ENCODE measurements at regions not wholly inside any gene's neighbourhood (a gene's known extent, or its start where the extent isn't known, plus 50 kb on each side); places are given as distances from the start of the nearest gene placed in this dataset.

DNA sequence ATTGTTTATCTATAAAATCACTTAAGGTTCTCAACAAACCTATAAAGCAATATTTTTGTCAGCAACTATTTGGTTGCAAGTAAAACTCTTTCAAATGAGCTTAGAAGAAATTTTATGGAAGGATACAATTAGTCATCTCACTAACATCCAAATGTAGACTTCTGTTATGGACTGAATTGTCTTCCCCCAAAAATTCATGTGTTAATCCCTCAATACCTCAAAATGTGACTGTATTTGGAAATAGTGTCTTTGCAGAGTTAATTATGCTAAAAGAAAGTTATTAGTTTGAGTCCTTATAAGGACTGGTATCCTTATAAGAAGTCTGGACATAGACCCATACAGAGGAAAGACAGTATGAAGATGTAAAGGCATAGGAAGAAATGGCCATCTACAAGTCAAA, 357.8 kb upstream of the PRMT6 start:
- DNase-seq (ENCODE audit: low read depth, low spot score) = no peak
- Histone ChIP-seq H3K36me3 (ENCODE audit: control insufficient read depth in 2 of 2, extremely low read depth in 1 of 2, insufficient read depth in 2 of 2, low read length in 2 of 2) (no peaks in the 10 kb centered on the region), H3K79me2 (ENCODE audit: control insufficient read depth, insufficient read depth, low read length) (no peaks in the 10 kb centered on the region), H3K27ac (ENCODE audit: insufficient read depth, low read depth, low read length) (no peak overlapping the region), H2AFZ (ENCODE audit: low read depth, low read length) (no peak overlapping the region), H3K4me2 (ENCODE audit: insufficient read depth, low read length) (no peak overlapping the region), H3K9ac (replicated peaks; ENCODE audit: extremely low read depth, insufficient read depth, low read length) (no peak overlapping the region), H3K4me3 (replicated peaks in 1 of 3; ENCODE audit: insufficient read depth in 1 of 3, low read depth in 1 of 3, low read length in 3 of 3) (no peak overlapping the region), H4K20me1 (replicated peaks; ENCODE audit: control insufficient read depth, extremely low read depth, insufficient read depth, low read length) (no peaks in the 10 kb centered on the region), H3K9me3 (replicated peaks; ENCODE audit: control insufficient read depth, insufficient read depth, low read length) (no peaks in the 10 kb centered on the region), H3K9me1 (replicated peaks; ENCODE audit: control insufficient read depth, extremely low read depth, insufficient read depth, low read length) (no peaks in the 10 kb centered on the region), H3K27me3 (ENCODE audit: control insufficient read depth in 2 of 2, insufficient read depth in 2 of 2, low read length in 2 of 2) (no peaks in the 10 kb centered on the region), H3K4me1 (ENCODE audit: control insufficient read depth, extremely low read depth, insufficient read depth, low read length) (no peaks in the 10 kb centered on the region)
- POLR2A ChIA-PET = no interaction called here
- intact Hi-C loops (cut with micrococcal nuclease) (no loop called here), dilution Hi-C loops (cut with MboI; ENCODE audit: extremely low pct_ligation_motif_present, low sequenced_read_pairs) (no loop called here)
- no peak for TF ChIP-seq JUN (IDR thresholded peaks at IDR 0.05; ENCODE audit: borderline replicate concordance, insufficient read depth, insufficient read length, low read depth)
- TF ChIP-seq, protein P1, sequence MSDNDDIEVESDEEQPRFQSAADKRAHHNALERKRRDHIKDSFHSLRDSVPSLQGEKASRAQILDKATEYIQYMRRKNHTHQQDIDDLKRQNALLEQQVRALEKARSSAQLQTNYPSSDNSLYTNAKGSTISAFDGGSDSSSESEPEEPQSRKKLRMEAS (IDR thresholded peaks at IDR 0.05; ENCODE audit: insufficient read depth, insufficient read length) = no peak
- TF ChIP-seq FOS (IDR thresholded peaks at IDR 0.05; ENCODE audit: borderline replicate concordance, insufficient read depth, low read length) = no peak
- no peak for TF ChIP-seq POLR2A (IDR thresholded peaks at IDR 0.05; ENCODE audit: low read depth, low read length)
- no peak for TF ChIP-seq MYC (IDR thresholded peaks at IDR 0.05; ENCODE audit: low read depth, low read length)
- FAIRE-seq = no peak
- CTCF ChIA-PET = interaction anchor here (0.6 kb wide), 1 partner anchor 1133 kb away, joined by 3 read pairs; no protein-coding TSS in a partner anchor
- no TSS peak for BruUV-seq (replicated peaks)

- Histone ChIP-seq H3K79me2 (ENCODE audit: control insufficient read depth, insufficient read depth, low read length) (no peaks in the 10 kb centered on the region), H3K9ac (replicated peaks; ENCODE audit: extremely low read depth, insufficient read depth, low read length) (no peak overlapping the region), H3K9me1 (replicated peaks; ENCODE audit: control insufficient read depth, extremely low read depth, insufficient read depth, low read length) (no peaks in the 10 kb centered on the region), H3K9me3 (replicated peaks; ENCODE audit: control insufficient read depth, insufficient read depth, low read length) (no peaks in the 10 kb centered on the region), H3K27ac (ENCODE audit: insufficient read depth, low read depth, low read length) (no peak overlapping the region), H3K4me3 (replicated peaks in 1 of 3; ENCODE audit: insufficient read depth in 1 of 3, low read depth in 1 of 3, low read length in 3 of 3) (no peak overlapping the region), H3K4me1 (ENCODE audit: control insufficient read depth, extremely low read depth, insufficient read depth, low read length) (no peaks in the 10 kb centered on the region), H4K20me1 (replicated peaks; ENCODE audit: control insufficient read depth, extremely low read depth, insufficient read depth, low read length) (no peaks in the 10 kb centered on the region), H3K36me3 (ENCODE audit: control insufficient read depth in 2 of 2, extremely low read depth in 1 of 2, insufficient read depth in 2 of 2, low read length in 2 of 2) (no peaks in the 10 kb centered on the region), H3K27me3 (ENCODE audit: control insufficient read depth in 2 of 2, insufficient read depth in 2 of 2, low read length in 2 of 2) (no peaks in the 10 kb centered on the region), H2AFZ (ENCODE audit: low read depth, low read length) (no peak overlapping the region), H3K4me2 (ENCODE audit: insufficient read depth, low read length) (no peak overlapping the region)
- no peak for FAIRE-seq
- no TSS peak for BruUV-seq (replicated peaks)
- POLR2A ChIA-PET = no interaction called here
- intact Hi-C loops (cut with micrococcal nuclease) = no loop called here
- CTCF ChIA-PET = no interaction called here
- DNase-seq (ENCODE audit: low read depth, low spot score) = no peak
- dilution Hi-C loops (cut with MboI; ENCODE audit: extremely low pct_ligation_motif_present, low sequenced_read_pairs) = no loop called here
- TF ChIP-seq POLR2A (IDR thresholded peaks at IDR 0.05; ENCODE audit: low read depth, low read length) (no peak), MYC (IDR thresholded peaks at IDR 0.05; ENCODE audit: low read depth, low read length) (no peak), POLR2AphosphoS5 (IDR thresholded peaks at IDR 0.05; ENCODE audit: insufficient read depth, low read depth, low read length) (no peak), JUN (IDR thresholded peaks at IDR 0.05; ENCODE audit: borderline replicate concordance, insufficient read depth, insufficient read length, low read depth) (no peak), EZH2 (IDR thresholded peaks at IDR 0.05; ENCODE audit: borderline replicate concordance, low read depth, low read length, severe bottlenecking) (no peak), GATA2 (IDR thresholded peaks at IDR 0.05; ENCODE audit: insufficient read depth, insufficient read length, low read depth, low read length) (no peak), FOS (IDR thresholded peaks at IDR 0.05; ENCODE audit: borderline replicate concordance, insufficient read depth, low read length) (no peak)
- TF ChIP-seq, protein P1 (IDR thresholded peaks at IDR 0.05; ENCODE audit: insufficient read depth, insufficient read length) = no peak
- TF ChIP-seq, protein P2, sequence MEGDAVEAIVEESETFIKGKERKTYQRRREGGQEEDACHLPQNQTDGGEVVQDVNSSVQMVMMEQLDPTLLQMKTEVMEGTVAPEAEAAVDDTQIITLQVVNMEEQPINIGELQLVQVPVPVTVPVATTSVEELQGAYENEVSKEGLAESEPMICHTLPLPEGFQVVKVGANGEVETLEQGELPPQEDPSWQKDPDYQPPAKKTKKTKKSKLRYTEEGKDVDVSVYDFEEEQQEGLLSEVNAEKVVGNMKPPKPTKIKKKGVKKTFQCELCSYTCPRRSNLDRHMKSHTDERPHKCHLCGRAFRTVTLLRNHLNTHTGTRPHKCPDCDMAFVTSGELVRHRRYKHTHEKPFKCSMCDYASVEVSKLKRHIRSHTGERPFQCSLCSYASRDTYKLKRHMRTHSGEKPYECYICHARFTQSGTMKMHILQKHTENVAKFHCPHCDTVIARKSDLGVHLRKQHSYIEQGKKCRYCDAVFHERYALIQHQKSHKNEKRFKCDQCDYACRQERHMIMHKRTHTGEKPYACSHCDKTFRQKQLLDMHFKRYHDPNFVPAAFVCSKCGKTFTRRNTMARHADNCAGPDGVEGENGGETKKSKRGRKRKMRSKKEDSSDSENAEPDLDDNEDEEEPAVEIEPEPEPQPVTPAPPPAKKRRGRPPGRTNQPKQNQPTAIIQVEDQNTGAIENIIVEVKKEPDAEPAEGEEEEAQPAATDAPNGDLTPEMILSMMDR (IDR thresholded peaks at IDR 0.05; ENCODE audit: extremely low read depth in 1 of 2, insufficient read depth in 1 of 2, low read depth in 1 of 2, low read length in 2 of 2) = no peak
Observed at GRCh38 chr1:106699433-106699832, 357.0 kb upstream of the PRMT6 start.

Data from endothelial cell of umbilical vein (primary cell).